D721Med (cell line): ENCODE measurements at regions not wholly inside any gene's neighbourhood (a gene's known extent, or its start where the extent isn't known, plus 50 kb on each side); places are given as distances from the start of the nearest gene placed in this dataset.

Experiments
- DNase-seq: peaks from one replicate; pipeline ENCODE4 v3.0.0; 2011; ENCODE audit warnings: low spot score; ENCODE audit not compliant: insufficient read length
- FAIRE-seq: peaks from 2 replicates; lab custom pipeline; 2011; peaks lifted over from hg19 to GRCh38; lab: Jason Lieb, UNC
- TF ChIP-seq, protein P1 (sequence below): IDR thresholded peaks from 2 replicates; pipeline ENCODE4 v1.5.1; 2012; ENCODE audit warnings: mild to moderate bottlenecking, control low read depth; ENCODE audit not compliant: insufficient read depth; ENCODE audit errors: missing control alignments

GRCh38 chr6:137423451-137424168 is 70.6 kb downstream of the OLIG3 start:
- TF ChIP-seq, protein P1, sequence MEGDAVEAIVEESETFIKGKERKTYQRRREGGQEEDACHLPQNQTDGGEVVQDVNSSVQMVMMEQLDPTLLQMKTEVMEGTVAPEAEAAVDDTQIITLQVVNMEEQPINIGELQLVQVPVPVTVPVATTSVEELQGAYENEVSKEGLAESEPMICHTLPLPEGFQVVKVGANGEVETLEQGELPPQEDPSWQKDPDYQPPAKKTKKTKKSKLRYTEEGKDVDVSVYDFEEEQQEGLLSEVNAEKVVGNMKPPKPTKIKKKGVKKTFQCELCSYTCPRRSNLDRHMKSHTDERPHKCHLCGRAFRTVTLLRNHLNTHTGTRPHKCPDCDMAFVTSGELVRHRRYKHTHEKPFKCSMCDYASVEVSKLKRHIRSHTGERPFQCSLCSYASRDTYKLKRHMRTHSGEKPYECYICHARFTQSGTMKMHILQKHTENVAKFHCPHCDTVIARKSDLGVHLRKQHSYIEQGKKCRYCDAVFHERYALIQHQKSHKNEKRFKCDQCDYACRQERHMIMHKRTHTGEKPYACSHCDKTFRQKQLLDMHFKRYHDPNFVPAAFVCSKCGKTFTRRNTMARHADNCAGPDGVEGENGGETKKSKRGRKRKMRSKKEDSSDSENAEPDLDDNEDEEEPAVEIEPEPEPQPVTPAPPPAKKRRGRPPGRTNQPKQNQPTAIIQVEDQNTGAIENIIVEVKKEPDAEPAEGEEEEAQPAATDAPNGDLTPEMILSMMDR: no peak
- DNase-seq: no peak
- FAIRE-seq: no peak

- TF ChIP-seq, protein P1: no peak
- DNase-seq: no peak
- no peak for FAIRE-seq
Observed at GRCh38 chr6:137417396-137417795, 76.8 kb downstream of the OLIG3 start.

GRCh38 chr6:137416376-137417109 is 77.7 kb downstream of the OLIG3 start:
- FAIRE-seq (no peak), DNase-seq (no peak)
- TF ChIP-seq, protein P1: no peak

GRCh38 chr6:137415834-137416190 is 78.4 kb downstream of the OLIG3 start:
- DNase-seq (no peak), FAIRE-seq (no peak)
- TF ChIP-seq, protein P1: no peak

GRCh38 chr6:137415127-137415833 is 78.9 kb downstream of the OLIG3 start:
- TF ChIP-seq, protein P1: peak; percentile 13
- no peak for FAIRE-seq
- DNase-seq: no peak

DNA sequence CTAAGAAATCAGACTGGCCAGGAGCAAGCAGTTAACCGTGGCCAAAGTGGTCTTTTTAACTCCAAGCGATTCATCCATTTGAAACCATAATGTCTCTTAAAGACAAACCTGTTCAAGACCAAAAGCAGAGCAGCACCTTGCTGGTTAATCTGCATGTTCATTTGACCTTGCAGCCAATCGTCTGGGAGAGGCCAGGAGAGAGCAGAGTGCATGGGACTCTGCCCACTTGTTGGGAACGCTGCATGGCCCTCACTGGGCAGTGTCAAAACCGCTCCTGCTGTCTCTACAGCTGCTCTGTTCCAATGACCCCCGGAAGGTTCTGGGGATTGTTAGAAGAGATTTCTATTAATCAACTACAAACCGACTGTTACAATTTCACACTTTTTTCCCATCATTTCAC is 79.6 kb downstream of the OLIG3 start:
- TF ChIP-seq, protein P1: no peak
- FAIRE-seq (no peak), DNase-seq (no peak)
